ENCODE measurements at regions not wholly inside any gene's neighbourhood (a gene's known extent, or its start where the extent isn't known, plus 50 kb on each side); places are given as distances from the start of the nearest gene placed in this dataset.

GRCh38 chr2:67625178-67625577 is 228.0 kb downstream of the ETAA1 start:
- no peak for DNase-seq

- DNase-seq = no peak
Observed at GRCh38 chr2:67625690-67626475, 228.8 kb downstream of the ETAA1 start.

GRCh38 chr2:67626656-67627055 is 229.5 kb downstream of the ETAA1 start:
- DNase-seq = no peak

GRCh38 chr2:67627456-67628207 is 230.5 kb downstream of the ETAA1 start:
- DNase-seq = no peak

- no peak for DNase-seq
Observed at GRCh38 chr2:67628892-67629291, 231.8 kb downstream of the ETAA1 start.

GRCh38 chr2:67631483-67631882 is 234.3 kb downstream of the ETAA1 start:
- DNase-seq = no peak

- no peak for DNase-seq
Observed at GRCh38 chr2:67633212-67633856, 236.2 kb downstream of the ETAA1 start.

GRCh38 chr2:67638146-67638545 is 241.0 kb downstream of the ETAA1 start:
- no peak for DNase-seq

- DNase-seq = no peak
Observed at GRCh38 chr2:67641312-67642045, 244.3 kb downstream of the ETAA1 start.

- no peak for DNase-seq
Observed at GRCh38 chr2:67642046-67642382, 244.9 kb downstream of the ETAA1 start.

GRCh38 chr2:67642961-67643360 is 245.8 kb downstream of the ETAA1 start:
- no peak for DNase-seq

- DNase-seq = no peak
Observed at GRCh38 chr2:67645280-67646138, 248.4 kb downstream of the ETAA1 start.

- no peak for DNase-seq
Observed at GRCh38 chr2:67646714-67647333, 249.7 kb downstream of the ETAA1 start.

- no peak for DNase-seq
Observed at GRCh38 chr2:67649331-67650261, 252.5 kb downstream of the ETAA1 start.

GRCh38 chr2:67650291-67651133 is 253.4 kb downstream of the ETAA1 start:
- DNase-seq = peak in 1 of 2 experiments; percentile 25

GRCh38 chr2:67651565-67651964 is 254.4 kb downstream of the ETAA1 start:
- DNase-seq = no peak

- DNase-seq = no peak
Observed at GRCh38 chr2:67652679-67653078, 255.5 kb downstream of the ETAA1 start.

- no peak for DNase-seq
Observed at GRCh38 chr2:67656875-67657274, 259.7 kb downstream of the ETAA1 start.

GRCh38 chr2:67658820-67659219 is 261.7 kb downstream of the ETAA1 start:
- DNase-seq = no peak

Measured in activated T-cell treated with anti-CD3 and anti-CD28 coated beads, Interleukin-2, amount 50 U/mL, for 48 hours (primary cell).